ENCODE measurements at regions not wholly inside any gene's neighbourhood (a gene's known extent, or its start where the extent isn't known, plus 50 kb on each side); places are given as distances from the start of the nearest gene placed in this dataset.

DNA sequence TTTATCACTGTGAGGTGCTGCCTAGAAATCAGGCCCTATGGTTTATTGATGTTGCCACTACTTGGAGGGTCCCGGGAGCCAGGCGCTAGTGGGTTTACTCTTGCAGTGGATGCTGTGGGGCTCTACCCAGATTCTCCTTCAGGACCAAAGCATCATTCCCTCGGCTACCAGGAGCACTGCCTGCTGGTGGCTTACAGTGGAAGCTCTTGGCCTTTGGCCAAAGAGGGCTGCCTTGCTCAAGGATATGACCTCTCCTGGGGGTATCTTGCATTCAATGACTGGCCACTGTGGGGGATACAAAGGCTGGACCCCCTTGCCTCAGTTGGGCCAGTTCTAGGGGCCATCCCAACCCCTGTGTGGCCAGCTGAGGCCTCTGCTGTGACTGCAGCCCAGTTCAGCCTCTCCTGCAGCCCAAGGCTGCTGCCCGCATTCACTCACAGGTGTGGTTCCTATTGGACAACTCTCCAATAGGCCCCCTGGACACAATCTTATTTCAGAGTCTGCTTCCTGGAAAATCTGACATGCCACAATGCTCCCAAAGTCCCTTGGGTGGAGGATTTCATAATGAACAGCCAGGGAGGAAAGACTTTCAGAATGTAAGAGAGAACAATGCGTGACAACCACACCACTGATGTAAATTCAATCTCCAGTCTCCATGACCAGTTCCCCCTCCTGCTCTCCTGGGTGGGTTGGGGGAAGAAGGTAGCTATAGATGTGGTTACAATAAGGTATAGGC, 196.3 kb downstream of the SNX10 start (continued):
- TF ChIP-seq, protein P1, sequence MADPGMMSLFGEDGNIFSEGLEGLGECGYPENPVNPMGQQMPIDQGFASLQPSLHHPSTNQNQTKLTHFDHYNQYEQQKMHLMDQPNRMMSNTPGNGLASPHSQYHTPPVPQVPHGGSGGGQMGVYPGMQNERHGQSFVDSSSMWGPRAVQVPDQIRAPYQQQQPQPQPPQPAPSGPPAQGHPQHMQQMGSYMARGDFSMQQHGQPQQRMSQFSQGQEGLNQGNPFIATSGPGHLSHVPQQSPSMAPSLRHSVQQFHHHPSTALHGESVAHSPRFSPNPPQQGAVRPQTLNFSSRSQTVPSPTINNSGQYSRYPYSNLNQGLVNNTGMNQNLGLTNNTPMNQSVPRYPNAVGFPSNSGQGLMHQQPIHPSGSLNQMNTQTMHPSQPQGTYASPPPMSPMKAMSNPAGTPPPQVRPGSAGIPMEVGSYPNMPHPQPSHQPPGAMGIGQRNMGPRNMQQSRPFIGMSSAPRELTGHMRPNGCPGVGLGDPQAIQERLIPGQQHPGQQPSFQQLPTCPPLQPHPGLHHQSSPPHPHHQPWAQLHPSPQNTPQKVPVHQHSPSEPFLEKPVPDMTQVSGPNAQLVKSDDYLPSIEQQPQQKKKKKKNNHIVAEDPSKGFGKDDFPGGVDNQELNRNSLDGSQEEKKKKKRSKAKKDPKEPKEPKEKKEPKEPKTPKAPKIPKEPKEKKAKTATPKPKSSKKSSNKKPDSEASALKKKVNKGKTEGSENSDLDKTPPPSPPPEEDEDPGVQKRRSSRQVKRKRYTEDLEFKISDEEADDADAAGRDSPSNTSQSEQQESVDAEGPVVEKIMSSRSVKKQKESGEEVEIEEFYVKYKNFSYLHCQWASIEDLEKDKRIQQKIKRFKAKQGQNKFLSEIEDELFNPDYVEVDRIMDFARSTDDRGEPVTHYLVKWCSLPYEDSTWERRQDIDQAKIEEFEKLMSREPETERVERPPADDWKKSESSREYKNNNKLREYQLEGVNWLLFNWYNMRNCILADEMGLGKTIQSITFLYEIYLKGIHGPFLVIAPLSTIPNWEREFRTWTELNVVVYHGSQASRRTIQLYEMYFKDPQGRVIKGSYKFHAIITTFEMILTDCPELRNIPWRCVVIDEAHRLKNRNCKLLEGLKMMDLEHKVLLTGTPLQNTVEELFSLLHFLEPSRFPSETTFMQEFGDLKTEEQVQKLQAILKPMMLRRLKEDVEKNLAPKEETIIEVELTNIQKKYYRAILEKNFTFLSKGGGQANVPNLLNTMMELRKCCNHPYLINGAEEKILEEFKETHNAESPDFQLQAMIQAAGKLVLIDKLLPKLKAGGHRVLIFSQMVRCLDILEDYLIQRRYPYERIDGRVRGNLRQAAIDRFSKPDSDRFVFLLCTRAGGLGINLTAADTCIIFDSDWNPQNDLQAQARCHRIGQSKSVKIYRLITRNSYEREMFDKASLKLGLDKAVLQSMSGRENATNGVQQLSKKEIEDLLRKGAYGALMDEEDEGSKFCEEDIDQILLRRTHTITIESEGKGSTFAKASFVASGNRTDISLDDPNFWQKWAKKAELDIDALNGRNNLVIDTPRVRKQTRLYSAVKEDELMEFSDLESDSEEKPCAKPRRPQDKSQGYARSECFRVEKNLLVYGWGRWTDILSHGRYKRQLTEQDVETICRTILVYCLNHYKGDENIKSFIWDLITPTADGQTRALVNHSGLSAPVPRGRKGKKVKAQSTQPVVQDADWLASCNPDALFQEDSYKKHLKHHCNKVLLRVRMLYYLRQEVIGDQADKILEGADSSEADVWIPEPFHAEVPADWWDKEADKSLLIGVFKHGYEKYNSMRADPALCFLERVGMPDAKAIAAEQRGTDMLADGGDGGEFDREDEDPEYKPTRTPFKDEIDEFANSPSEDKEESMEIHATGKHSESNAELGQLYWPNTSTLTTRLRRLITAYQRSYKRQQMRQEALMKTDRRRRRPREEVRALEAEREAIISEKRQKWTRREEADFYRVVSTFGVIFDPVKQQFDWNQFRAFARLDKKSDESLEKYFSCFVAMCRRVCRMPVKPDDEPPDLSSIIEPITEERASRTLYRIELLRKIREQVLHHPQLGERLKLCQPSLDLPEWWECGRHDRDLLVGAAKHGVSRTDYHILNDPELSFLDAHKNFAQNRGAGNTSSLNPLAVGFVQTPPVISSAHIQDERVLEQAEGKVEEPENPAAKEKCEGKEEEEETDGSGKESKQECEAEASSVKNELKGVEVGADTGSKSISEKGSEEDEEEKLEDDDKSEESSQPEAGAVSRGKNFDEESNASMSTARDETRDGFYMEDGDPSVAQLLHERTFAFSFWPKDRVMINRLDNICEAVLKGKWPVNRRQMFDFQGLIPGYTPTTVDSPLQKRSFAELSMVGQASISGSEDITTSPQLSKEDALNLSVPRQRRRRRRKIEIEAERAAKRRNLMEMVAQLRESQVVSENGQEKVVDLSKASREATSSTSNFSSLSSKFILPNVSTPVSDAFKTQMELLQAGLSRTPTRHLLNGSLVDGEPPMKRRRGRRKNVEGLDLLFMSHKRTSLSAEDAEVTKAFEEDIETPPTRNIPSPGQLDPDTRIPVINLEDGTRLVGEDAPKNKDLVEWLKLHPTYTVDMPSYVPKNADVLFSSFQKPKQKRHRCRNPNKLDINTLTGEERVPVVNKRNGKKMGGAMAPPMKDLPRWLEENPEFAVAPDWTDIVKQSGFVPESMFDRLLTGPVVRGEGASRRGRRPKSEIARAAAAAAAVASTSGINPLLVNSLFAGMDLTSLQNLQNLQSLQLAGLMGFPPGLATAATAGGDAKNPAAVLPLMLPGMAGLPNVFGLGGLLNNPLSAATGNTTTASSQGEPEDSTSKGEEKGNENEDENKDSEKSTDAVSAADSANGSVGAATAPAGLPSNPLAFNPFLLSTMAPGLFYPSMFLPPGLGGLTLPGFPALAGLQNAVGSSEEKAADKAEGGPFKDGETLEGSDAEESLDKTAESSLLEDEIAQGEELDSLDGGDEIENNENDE (IDR thresholded peaks at IDR 0.05; ENCODE audit: insufficient replicate concordance, low read length): no peak
- TF ChIP-seq ATF2 (IDR thresholded peaks at IDR 0.05; ENCODE audit: low read length): no peak
- no peak for TF ChIP-seq CBX5 (IDR thresholded peaks at IDR 0.05; ENCODE audit: low read depth, low read length)
